GM18505 (cell line): ENCODE measurements at regions not wholly inside any gene's neighbourhood (a gene's known extent, or its start where the extent isn't known, plus 50 kb on each side); places are given as distances from the start of the nearest gene placed in this dataset.

ENCODE experiments used
- ATAC-seq: cut with Tn5 transposase; IDR thresholded peaks from one replicate; pipeline ENCODE4 v1.9.1; 2021; ENCODE audit not compliant: unreplicated experiment
- POLR2A ChIP-seq: IDR thresholded peaks from 4 replicates; pipeline ENCODE4 v1.6.1; 2011; ENCODE audit warnings: borderline replicate concordance; ENCODE audit not compliant: insufficient read depth, insufficient read length; ENCODE audit errors: extremely low read depth

- ATAC-seq, result no peak
These were observed 293.5 kb downstream of the UTRN start for GRCh38 chr6:144578385-144579350.

GRCh38 chr6:144580039-144580438, 294.9 kb downstream of the UTRN start:
- no peak for ATAC-seq
- no peak for TF ChIP-seq POLR2A

More at GRCh38 chr6:144578385-144579350, 293.5 kb downstream of the UTRN start:
- TF ChIP-seq POLR2A, result no peak

GRCh38 chr6:144580771-144581170, 295.6 kb downstream of the UTRN start:
- TF ChIP-seq POLR2A, result no peak
- no peak for ATAC-seq

GRCh38 chr6:144581812-144582537, 296.8 kb downstream of the UTRN start:
- no peak for ATAC-seq
- no peak for TF ChIP-seq POLR2A

GRCh38 chr6:144582939-144583613, 297.9 kb downstream of the UTRN start:
- ATAC-seq, result peak; percentile 95
- no peak for TF ChIP-seq POLR2A

GRCh38 chr6:144583614-144583954, 298.4 kb downstream of the UTRN start:
- no peak for ATAC-seq
- TF ChIP-seq POLR2A, result no peak

- ATAC-seq, result no peak
- TF ChIP-seq POLR2A, result no peak
These were observed 300.2 kb downstream of the UTRN start for GRCh38 chr6:144585217-144585814.

GRCh38 chr6:144586986-144587385, 301.9 kb downstream of the UTRN start:
- no peak for ATAC-seq

GRCh38 chr6:144588697-144589325, 303.7 kb downstream of the UTRN start:
- TF ChIP-seq POLR2A, result no peak
- peak; percentile 64 for ATAC-seq

More at GRCh38 chr6:144586986-144587385, 301.9 kb downstream of the UTRN start:
- TF ChIP-seq POLR2A, result no peak

- no peak for ATAC-seq
- TF ChIP-seq POLR2A, result no peak
These were observed 305.4 kb downstream of the UTRN start for GRCh38 chr6:144590532-144590931.

GRCh38 chr6:144593392-144593791, 308.3 kb downstream of the UTRN start:
- no peak for TF ChIP-seq POLR2A
- ATAC-seq, result no peak

GRCh38 chr6:144594585-144594984, 309.4 kb downstream of the UTRN start:
- TF ChIP-seq POLR2A, result no peak
- no peak for ATAC-seq

- no peak for ATAC-seq
- no peak for TF ChIP-seq POLR2A
These were observed 310.1 kb downstream of the UTRN start for GRCh38 chr6:144595266-144595665.

- no peak for ATAC-seq
- no peak for TF ChIP-seq POLR2A
These were observed 312.4 kb downstream of the UTRN start for GRCh38 chr6:144597511-144597910.
